Naive thymus-derived CD4-positive, alpha-beta T cell (primary cell): ENCODE measurements at regions not wholly inside any gene's neighbourhood (a gene's known extent, or its start where the extent isn't known, plus 50 kb on each side); places are given as distances from the start of the nearest gene placed in this dataset.

ENCODE experiments used
- ATAC-seq: fragments of 150-1000 bp; cut with Tn5 transposase; 2 replicates; pipeline ENCODE4 v1.10.0; 2021; ENCODE audit warnings: mild to moderate bottlenecking, moderate library complexity
- CTCF ChIA-PET: fragments of 350-600 bp; sonication (Branson Sonifier 250); formaldehyde crosslinking; loops from one replicate; lab custom pipeline; 2021; ENCODE audit warnings: antibody characterized with exemption; lab: Charles Lee
- POLR2A ChIA-PET: fragments of 350-600 bp; sonication (Branson Sonifier 250); formaldehyde crosslinking; loops from one replicate; lab custom pipeline; 2021; ENCODE audit warnings: antibody characterized with exemption, inconsistent platforms; lab: Charles Lee
- DNase-seq, 9 donors: peaks; one replicate each; pipeline versions ENCODE4 v3.0.0 to v3.0.0-alpha.2; 2020 to 2022; ENCODE audit warnings: mixed read lengths in 1 of 9
- H3K27ac ChIP-seq: one replicate; pipeline ENCODE4 v1.7.0; 2013; ENCODE audit warnings: mild to moderate bottlenecking, low read depth, low read length, moderate library complexity
- H3K27me3 ChIP-seq, 2 donors: one replicate each; pipeline ENCODE4 v1.7.0; 2013; ENCODE audit warnings: low read length in 2 of 2, mild to moderate bottlenecking in 2 of 2, moderate library complexity in 2 of 2; ENCODE audit not compliant: control insufficient read depth in 2 of 2, insufficient read depth in 2 of 2
- H3K36me3 ChIP-seq, 3 experiments: 1 replicate in 2 of 3; 2 replicates in 1 of 3; pipeline ENCODE4 v1.7.0; 2013; ENCODE audit warnings: low read length in 3 of 3, mild to moderate bottlenecking in 3 of 3, moderate library complexity in 1 of 3; ENCODE audit not compliant: insufficient read depth in 3 of 3, control insufficient read depth in 2 of 3
- H3K4me1 ChIP-seq, 2 donors: one replicate each; pipeline ENCODE4 v1.7.0; 2013; ENCODE audit warnings: low read length in 2 of 2, mild to moderate bottlenecking in 2 of 2, moderate library complexity in 1 of 2; ENCODE audit not compliant: control insufficient read depth in 2 of 2, insufficient read depth in 2 of 2
- H3K4me3 ChIP-seq: 2 replicates; pipeline ENCODE4 v1.7.0; 2013; ENCODE audit warnings: mild to moderate bottlenecking, low read length
- H3K9me3 ChIP-seq, 3 experiments: 1 replicate in 2 of 3; 2 replicates in 1 of 3; pipeline ENCODE4 v1.7.0; 2013; ENCODE audit warnings: low read length in 3 of 3; ENCODE audit not compliant: control insufficient read depth in 2 of 3
- H3K27ac Mint-ChIP-seq, 9 donors: one replicate each; pipeline ENCODE4 v1.8.0; 2020 to 2022; ENCODE audit warnings: mixed read lengths in 9 of 9, mild to moderate bottlenecking in 8 of 9, moderate library complexity in 5 of 9, inconsistent platforms in 2 of 9
- H3K27me3 Mint-ChIP-seq, 5 donors: one replicate each; pipeline ENCODE4 v1.8.0; 2021 to 2022; ENCODE audit warnings: mixed read lengths in 5 of 5, mild to moderate bottlenecking in 1 of 5
- H3K36me3 Mint-ChIP-seq, 5 donors: one replicate each; pipeline ENCODE4 v1.8.0; 2020 to 2022; ENCODE audit warnings: mixed read lengths in 5 of 5, mild to moderate bottlenecking in 3 of 5, inconsistent platforms in 1 of 5
- H3K4me1 Mint-ChIP-seq, 7 donors: one replicate each; pipeline ENCODE4 v1.8.0; 2020 to 2022; ENCODE audit warnings: mixed read lengths in 7 of 7, mild to moderate bottlenecking in 3 of 7, inconsistent platforms in 1 of 7
- H3K4me3 Mint-ChIP-seq, 10 donors: one replicate each; pipeline ENCODE4 v1.8.0; 2020 to 2022; ENCODE audit warnings: mild to moderate bottlenecking in 10 of 10, mixed read lengths in 10 of 10, moderate library complexity in 6 of 10, inconsistent platforms in 2 of 10
- H3K9me3 Mint-ChIP-seq, 11 donors: one replicate each; pipeline ENCODE4 v1.8.0; 2020 to 2022; ENCODE audit warnings: mixed read lengths in 11 of 11, mild to moderate bottlenecking in 4 of 11, inconsistent platforms in 1 of 11, moderate library complexity in 1 of 11
- intact Hi-C, 2 donors: fragments of 100-400 bp; cut with micrococcal nuclease; formaldehyde crosslinking; loops; one replicate each; pipeline ENCODE4 v1.15.1; 2023

GRCh38 chr2:196407675-196408264 is 231.7 kb upstream of the CCDC150 start:
- no peak overlapping the region for H3K27ac ChIP-seq
- no peaks in the 10 kb centered on the region for H3K4me1 ChIP-seq
- peaks cover 0 to 3% of the 10 kb centered on the region in 2 donors for H3K27me3 ChIP-seq
- H3K9me3 ChIP-seq = no peaks in the 10 kb centered on the region
- H3K27me3 Mint-ChIP-seq = peaks cover 0 to 21% (median 4%) of the 10 kb centered on the region in 5 donors
- no peaks in the 10 kb centered on the region for H3K4me1 Mint-ChIP-seq
- no peak for ATAC-seq
- no peak overlapping the region for H3K4me3 ChIP-seq
- intact Hi-C loops = no loop called here
- no peaks in the 10 kb centered on the region for H3K36me3 ChIP-seq
- POLR2A ChIA-PET = no interaction called here
- no peak overlapping the region for H3K27ac Mint-ChIP-seq
- peaks cover 0 to 1% (median 0%) of the 10 kb centered on the region in 11 donors for H3K9me3 Mint-ChIP-seq
- CTCF ChIA-PET = no interaction called here
- no peak for DNase-seq
- H3K4me3 Mint-ChIP-seq = no peak overlapping the region
- H3K36me3 Mint-ChIP-seq = no peaks in the 10 kb centered on the region

GRCh38 chr2:196409376-196409775 is 230.1 kb upstream of the CCDC150 start:
- DNase-seq (no peak), ATAC-seq (no peak)
- H3K36me3 Mint-ChIP-seq = no peaks in the 10 kb centered on the region
- H3K4me1 ChIP-seq = no peaks in the 10 kb centered on the region
- ChIA-PET CTCF (no interaction called here), POLR2A (no interaction called here)
- peaks cover 0 to 1% (median 0%) of the 10 kb centered on the region in 11 donors for H3K9me3 Mint-ChIP-seq
- H3K4me3 Mint-ChIP-seq = no peak overlapping the region
- peaks cover 3 to 21% (median 4%) of the 10 kb centered on the region in 5 donors for H3K27me3 Mint-ChIP-seq
- H3K27me3 ChIP-seq = peaks cover 0 to 3% of the 10 kb centered on the region in 2 donors
- no peak overlapping the region for H3K27ac ChIP-seq
- intact Hi-C loops = no loop called here
- no peak overlapping the region for H3K4me3 ChIP-seq
- no peaks in the 10 kb centered on the region for H3K36me3 ChIP-seq
- H3K27ac Mint-ChIP-seq = no peak overlapping the region
- peaks cover 0 to 3% (median 0%) of the 10 kb centered on the region in 7 donors for H3K4me1 Mint-ChIP-seq
- H3K9me3 ChIP-seq = no peaks in the 10 kb centered on the region

GRCh38 chr2:196410008-196410407 is 229.5 kb upstream of the CCDC150 start:
- Histone ChIP-seq H3K27ac (no peak overlapping the region), H3K4me3 (no peak overlapping the region), H3K27me3 (peaks cover 0 to 3% of the 10 kb centered on the region in 2 donors), H3K4me1 (peaks cover 0 to under 1% of the 10 kb centered on the region in 2 donors), H3K36me3 (no peaks in the 10 kb centered on the region), H3K9me3 (no peaks in the 10 kb centered on the region)
- no peaks in the 10 kb centered on the region for H3K36me3 Mint-ChIP-seq
- CTCF ChIA-PET = no interaction called here
- DNase-seq = no peak
- POLR2A ChIA-PET = no interaction called here
- H3K27me3 Mint-ChIP-seq = peaks cover 3 to 21% (median 4%) of the 10 kb centered on the region in 5 donors
- no peak overlapping the region for H3K4me3 Mint-ChIP-seq
- ATAC-seq = no peak
- peaks cover under 1 to 8% (median 1%) of the 10 kb centered on the region in 7 donors for H3K4me1 Mint-ChIP-seq
- intact Hi-C loops = no loop called here
- peaks cover 0 to 1% (median 0%) of the 10 kb centered on the region in 11 donors for H3K9me3 Mint-ChIP-seq
- no peak overlapping the region for H3K27ac Mint-ChIP-seq

GRCh38 chr2:196413821-196414274 is 225.7 kb upstream of the CCDC150 start:
- ChIA-PET CTCF (no interaction called here), POLR2A (no interaction called here)
- Histone ChIP-seq H3K27me3 (peaks cover 0 to 3% of the 10 kb centered on the region in 2 donors), H3K4me3 (no peak overlapping the region), H3K36me3 (no peaks in the 10 kb centered on the region), H3K4me1 (peaks cover 0 to 5% of the 10 kb centered on the region in 2 donors), H3K27ac (no peak overlapping the region), H3K9me3 (no peaks in the 10 kb centered on the region)
- H3K36me3 Mint-ChIP-seq = no peaks in the 10 kb centered on the region
- intact Hi-C loops = no loop called here
- no peak for DNase-seq
- H3K27me3 Mint-ChIP-seq = peaks cover 4 to 20% (median 15%) of the 10 kb centered on the region in 5 donors
- peaks cover 0 to 5% (median 0%) of the 10 kb centered on the region in 11 donors for H3K9me3 Mint-ChIP-seq
- no peak overlapping the region for H3K4me3 Mint-ChIP-seq
- ATAC-seq = no peak
- no peak overlapping the region for H3K27ac Mint-ChIP-seq
- H3K4me1 Mint-ChIP-seq = peaks cover 6 to 16% (median 9%) of the 10 kb centered on the region in 7 donors

- intact Hi-C loops = no loop called here
- DNase-seq = peak in 5 of 9 donors; percentile 2 to 5 (median 3)
- Histone ChIP-seq H3K9me3 (no peaks in the 10 kb centered on the region), H3K4me3 (no peak overlapping the region), H3K27me3 (no peaks in the 10 kb centered on the region), H3K27ac (no peak overlapping the region), H3K4me1 (peaks cover 0 to 5% of the 10 kb centered on the region in 2 donors), H3K36me3 (no peaks in the 10 kb centered on the region)
- peaks cover 0 to 5% (median 0%) of the 10 kb centered on the region in 11 donors for H3K9me3 Mint-ChIP-seq
- ChIA-PET POLR2A (no interaction called here), CTCF (interaction anchor here (0.6 kb wide), 1 partner anchor 78 kb away, joined by 3 read pairs; no protein-coding TSS in a partner anchor)
- H3K27me3 Mint-ChIP-seq = peaks cover 4 to 22% (median 10%) of the 10 kb centered on the region in 5 donors
- H3K4me3 Mint-ChIP-seq = peak overlapping the region; percentile 36 to 77 (median 63)
- ATAC-seq = no peak
- H3K36me3 Mint-ChIP-seq = no peaks in the 10 kb centered on the region
- peak overlapping the region in 3 of 9 donors; percentile 5 to 46 (median 26) for H3K27ac Mint-ChIP-seq
- peaks cover 6 to 16% (median 9%) of the 10 kb centered on the region in 7 donors for H3K4me1 Mint-ChIP-seq
These were observed 224.1 kb upstream of the CCDC150 start for GRCh38 chr2:196415384-196415783.

- H3K9me3 ChIP-seq = no peaks in the 10 kb centered on the region
- H3K27me3 ChIP-seq = no peaks in the 10 kb centered on the region
- no peak overlapping the region for H3K27ac ChIP-seq
- ATAC-seq (no peak), DNase-seq (no peak)
- Mint-ChIP-seq H3K36me3 (peaks cover 0 to 3% (median 0%) of the 10 kb centered on the region in 5 donors), H3K27ac (no peak overlapping the region), H3K27me3 (peaks cover 6 to 33% (median 12%) of the 10 kb centered on the region in 5 donors), H3K4me1 (peaks cover 4 to 7% (median 6%) of the 10 kb centered on the region in 7 donors), H3K9me3 (peaks cover 0 to 3% (median 0%) of the 10 kb centered on the region in 11 donors), H3K4me3 (no peak overlapping the region)
- CTCF ChIA-PET = no interaction called here
- intact Hi-C loops = no loop called here
- peaks cover 0 to 3% of the 10 kb centered on the region in 2 donors for H3K4me1 ChIP-seq
- H3K36me3 ChIP-seq = no peaks in the 10 kb centered on the region
- H3K4me3 ChIP-seq = no peak overlapping the region
- POLR2A ChIA-PET = no interaction called here
These were observed 219.4 kb upstream of the CCDC150 start for GRCh38 chr2:196420143-196420542.
